ENCODE measurements at regions not wholly inside any gene's neighbourhood (a gene's known extent, or its start where the extent isn't known, plus 50 kb on each side); places are given as distances from the start of the nearest gene placed in this dataset.

- no peak for TF ChIP-seq HNRNPL (IDR thresholded peaks at IDR 0.05; ENCODE audit: low read depth, low read length)
- no peak for TF ChIP-seq MED1 (CRISPR knock-in tag; IDR thresholded peaks at IDR 0.05)
- TF ChIP-seq NCOA2 (CRISPR knock-in tag; IDR thresholded peaks at IDR 0.05): no peak
- no peak for TF ChIP-seq TBP (CRISPR knock-in tag; IDR thresholded peaks at IDR 0.05)
- TF ChIP-seq CTCF (CRISPR knock-in tag; IDR thresholded peaks at IDR 0.05): no peak
Observed at GRCh38 chrX:114071412-114071811, 512.5 kb upstream of the HTR2C start.
